ENCODE measurements at regions not wholly inside any gene's neighbourhood (a gene's known extent, or its start where the extent isn't known, plus 50 kb on each side); places are given as distances from the start of the nearest gene placed in this dataset.

GRCh38 chr3:107970993-107971580 lies 119.7 kb downstream of the CD47 start:
- no peaks in the 10 kb centered on the region for H3K27me3 ChIP-seq (replicated peaks in 1 of 2; ENCODE audit: control insufficient read depth in 2 of 2, insufficient read depth in 2 of 2, low read length in 1 of 2)
- no peaks in the 10 kb centered on the region for H3K79me2 ChIP-seq (ENCODE audit: control insufficient read depth, insufficient read depth, low read length)
- WGBS (ENCODE audit: insufficient coverage, insufficient replicate concordance, low lambda C conversion rate, missing lambda C conversion rate) = 0% methylated on average over 1 of the region's 1 CpG
- CTCF ChIA-PET = interaction anchor here (0.9 kb wide), 1 partner anchor 9 kb away, joined by 3 read pairs; no protein-coding TSS in a partner anchor
- DNase-seq (ENCODE audit: low read depth, low spot score) = no peak
- H3K4me1 ChIP-seq (ENCODE audit: control insufficient read depth, insufficient read depth, low read length) = no peaks in the 10 kb centered on the region
- no peak overlapping the region for H3K27ac ChIP-seq (ENCODE audit: control insufficient read depth, insufficient read depth)
- H3K36me3 ChIP-seq (ENCODE audit: control insufficient read depth in 2 of 2, insufficient read depth in 2 of 2, low read length in 1 of 2) = no peaks in the 10 kb centered on the region
- SMC1A ChIA-PET (ENCODE audit: uncharacterized antibody, unreplicated experiment) = interaction anchor here (0.9 kb wide), 1 partner anchor 33 kb away, joined by 3 read pairs; no protein-coding TSS in a partner anchor
- no TSS peak for BruUV-seq (replicated peaks)
- RAD21 ChIA-PET (ENCODE audit: unreplicated experiment) = no interaction called here
- no peak for ATAC-seq
- intact Hi-C loops (cut with micrococcal nuclease; ENCODE audit: unreplicated experiment) (no loop called here), in situ Hi-C loops (cut with MboI) (no loop called here)
- no peak overlapping the region for H3K4me3 ChIP-seq
- no peak for FAIRE-seq
- H3K9me3 ChIP-seq (replicated peaks; ENCODE audit: control insufficient read depth, insufficient read depth, low read length) = no peaks in the 10 kb centered on the region
- POLR2A ChIA-PET = interaction anchor here (0.6 kb wide), 1 partner anchor 29 kb away, joined by 3 read pairs; no protein-coding TSS in a partner anchor
- no peak overlapping the region for H3K4me2 ChIP-seq (ENCODE audit: control insufficient read depth, insufficient read depth)
- H4K20me1 ChIP-seq (ENCODE audit: control insufficient read depth, insufficient read depth) = no peaks in the 10 kb centered on the region
- H2AFZ ChIP-seq (ENCODE audit: control insufficient read depth, low read depth, low read length) = no peak overlapping the region
- TF ChIP-seq TCF12 (IDR thresholded peaks at IDR 0.05; ENCODE audit: low read depth, low read length) (no peak), NRF1 (conservative IDR thresholded peaks at IDR 0.05; ENCODE audit: low read depth, low read length) (no peak), SMARCA5 (IDR thresholded peaks at IDR 0.05) (no peak), POU2F2 (IDR thresholded peaks at IDR 0.05; ENCODE audit: borderline replicate concordance, low read depth, low read length) (no peak), E2F8 (IDR thresholded peaks at IDR 0.05; ENCODE audit: low read depth, partially characterized antibody) (no peak)
- no peak overlapping the region for H3K9ac ChIP-seq (ENCODE audit: control insufficient read depth, insufficient read depth, low read length)

Data from GM12878 (cell line).